Mammary epithelial cell (primary cell): ENCODE measurements at regions not wholly inside any gene's neighbourhood (a gene's known extent, or its start where the extent isn't known, plus 50 kb on each side); places are given as distances from the start of the nearest gene placed in this dataset.

ENCODE experiments used
- CTCF ChIP-seq, 2 donors: IDR thresholded peaks in 1 of 2; conservative IDR thresholded peaks in 1 of 2; 2 replicates each; pipeline ENCODE4 v1.5.1; 2011 to 2012; ENCODE audit warnings: inconsistent platforms in 2 of 2, low read length in 2 of 2, mild to moderate bottlenecking in 2 of 2, control low read depth in 1 of 2, low read depth in 1 of 2; ENCODE audit not compliant: insufficient read depth in 1 of 2; ENCODE audit errors: extremely low read depth in 1 of 2
- EZH2 ChIP-seq: IDR thresholded peaks from 2 replicates; pipeline ENCODE4 v1.6.1; 2012; ENCODE audit warnings: low read length, inconsistent platforms, borderline replicate concordance

DNA sequence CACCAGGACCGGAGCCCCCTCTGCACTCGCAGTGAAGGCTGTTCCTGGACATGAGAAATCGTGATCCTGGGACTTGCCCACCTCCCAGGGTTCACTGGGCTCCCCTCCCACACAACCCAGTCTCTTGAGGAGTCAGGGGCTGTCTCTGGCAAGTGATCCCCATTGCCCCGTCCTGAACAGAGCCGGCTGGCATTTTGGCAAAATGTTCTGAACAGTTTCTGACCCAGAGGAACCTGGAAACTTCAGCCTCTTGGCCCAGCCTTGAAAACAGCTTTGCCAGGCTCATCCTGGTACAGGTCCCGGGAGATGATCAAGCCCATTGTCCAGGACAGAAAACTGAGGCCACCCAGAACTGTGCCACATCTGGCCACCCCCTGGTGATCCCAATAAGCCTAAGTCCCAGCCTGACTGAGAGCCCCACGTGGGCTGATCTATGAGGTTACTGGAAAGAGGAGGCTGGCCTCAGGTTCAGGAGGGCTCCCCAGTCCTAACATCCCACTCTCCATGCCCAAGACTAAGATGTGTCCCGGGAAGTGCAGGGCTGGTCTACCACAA lies 115.7 kb downstream of the OAT start:
- no peak for TF ChIP-seq CTCF (conservative IDR thresholded peaks at IDR 0.05 in 1 of 2, IDR thresholded peaks at IDR 0.05 in 1 of 2; ENCODE audit: extremely low read depth in 1 of 2, insufficient read depth in 1 of 2, low read depth in 1 of 2, low read length in 2 of 2)
- TF ChIP-seq EZH2: no peak
